Esophagus squamous epithelium (tissue), 4 donors: ENCODE measurements at regions not wholly inside any gene's neighbourhood (a gene's known extent, or its start where the extent isn't known, plus 50 kb on each side); places are given as distances from the start of the nearest gene placed in this dataset.

Experiments
- POLR2A ChIP-seq, 4 donors: fragments of 450-650 bp; IDR thresholded peaks; one replicate each; pipeline ENCODE4 v1.6.1; 2017; ENCODE audit warnings: antibody characterized with exemption in 4 of 4, mild to moderate bottlenecking in 4 of 4, moderate library complexity in 3 of 4
- TF ChIP-seq, protein P1 (sequence below), 6 experiments: fragments of 450-650 bp in 4 of 6; fragments of 200-600 bp in 2 of 6; sonication (generic) in 2 of 6; IDR thresholded peaks; one replicate each; pipeline ENCODE4 v1.5.1; 2016 to 2019; ENCODE audit warnings: antibody characterized with exemption in 6 of 6, mild to moderate bottlenecking in 4 of 6, moderate library complexity in 4 of 6

DNA sequence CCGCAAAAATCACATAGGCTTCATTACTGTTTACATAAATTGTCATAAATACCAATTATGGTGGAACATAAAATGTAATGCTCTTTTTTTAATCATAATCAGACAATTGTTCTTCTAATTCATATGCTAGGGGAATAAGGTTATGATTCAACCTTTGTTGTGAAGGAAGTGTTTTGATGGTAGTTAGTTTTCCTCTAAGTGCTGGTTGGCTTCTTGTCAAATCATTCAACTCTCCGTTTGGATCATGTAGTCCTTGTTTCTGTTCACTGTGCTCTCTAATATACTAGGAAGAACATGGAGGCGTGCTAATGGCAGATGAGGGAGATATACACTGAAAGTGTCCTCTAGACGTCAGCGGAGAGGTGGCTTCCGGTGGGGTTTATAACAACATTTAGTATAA is 1938.0 kb upstream of the PIK3C3 start:
- no peak for TF ChIP-seq POLR2A (IDR thresholded peaks at IDR 0.05)
- TF ChIP-seq, protein P1, sequence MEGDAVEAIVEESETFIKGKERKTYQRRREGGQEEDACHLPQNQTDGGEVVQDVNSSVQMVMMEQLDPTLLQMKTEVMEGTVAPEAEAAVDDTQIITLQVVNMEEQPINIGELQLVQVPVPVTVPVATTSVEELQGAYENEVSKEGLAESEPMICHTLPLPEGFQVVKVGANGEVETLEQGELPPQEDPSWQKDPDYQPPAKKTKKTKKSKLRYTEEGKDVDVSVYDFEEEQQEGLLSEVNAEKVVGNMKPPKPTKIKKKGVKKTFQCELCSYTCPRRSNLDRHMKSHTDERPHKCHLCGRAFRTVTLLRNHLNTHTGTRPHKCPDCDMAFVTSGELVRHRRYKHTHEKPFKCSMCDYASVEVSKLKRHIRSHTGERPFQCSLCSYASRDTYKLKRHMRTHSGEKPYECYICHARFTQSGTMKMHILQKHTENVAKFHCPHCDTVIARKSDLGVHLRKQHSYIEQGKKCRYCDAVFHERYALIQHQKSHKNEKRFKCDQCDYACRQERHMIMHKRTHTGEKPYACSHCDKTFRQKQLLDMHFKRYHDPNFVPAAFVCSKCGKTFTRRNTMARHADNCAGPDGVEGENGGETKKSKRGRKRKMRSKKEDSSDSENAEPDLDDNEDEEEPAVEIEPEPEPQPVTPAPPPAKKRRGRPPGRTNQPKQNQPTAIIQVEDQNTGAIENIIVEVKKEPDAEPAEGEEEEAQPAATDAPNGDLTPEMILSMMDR (IDR thresholded peaks at IDR 0.05): no peak
